Heart left ventricle (tissue), 16 donors: ENCODE measurements at regions not wholly inside any gene's neighbourhood (a gene's known extent, or its start where the extent isn't known, plus 50 kb on each side); places are given as distances from the start of the nearest gene placed in this dataset.

Experiments used
- ATAC-seq, 4 donors: fragments of 200-7000 bp; cut with Tn5 transposase; one replicate each; pipeline ENCODE4 v1.9.1; 2020 to 2022; ENCODE audit warnings: moderate library complexity in 4 of 4, mild to moderate bottlenecking in 3 of 4, moderate number of reproducible peaks in 1 of 4
- DNase-seq, 5 donors: peaks; one replicate each; pipeline ENCODE4 v3.0.0-alpha.2; 2020
- H3K27ac ChIP-seq, 12 donors: fragments of 200-600 bp; sonication (generic) in 4 of 12; one replicate each; pipeline versions ENCODE4 v1.5.0 to v1.8.0; 2016 to 2022; ENCODE audit warnings: mild to moderate bottlenecking in 2 of 12
- H3K27me3 ChIP-seq, 9 donors: fragments of 200-600 bp; sonication (generic) in 2 of 9; one replicate each; pipeline versions ENCODE4 v1.5.1 to v1.8.0; 2016 to 2022; ENCODE audit warnings: mild to moderate bottlenecking in 3 of 9
- H3K36me3 ChIP-seq, 9 donors: fragments of 200-600 bp; sonication (generic) in 2 of 9; one replicate each; pipeline versions ENCODE4 v1.5.0 to v1.8.0; 2018 to 2022; ENCODE audit warnings: mild to moderate bottlenecking in 2 of 9
- H3K4me1 ChIP-seq, 12 donors: fragments of 200-600 bp; sonication (generic) in 4 of 12; one replicate each; pipeline versions ENCODE4 v1.5.0 to v1.8.0; 2016 to 2022; ENCODE audit warnings: mild to moderate bottlenecking in 3 of 12
- H3K4me3 ChIP-seq, 12 donors: fragments of 200-600 bp; sonication (generic) in 4 of 12; one replicate each; pipeline versions ENCODE4 v1.5.0 to v1.8.0; 2017 to 2022; ENCODE audit warnings: mild to moderate bottlenecking in 9 of 12, moderate library complexity in 4 of 12
- H3K9me3 ChIP-seq, 12 donors: fragments of 200-600 bp; sonication (generic) in 4 of 12; one replicate each; pipeline versions ENCODE4 v1.5.0 to v1.8.0; 2016 to 2022; ENCODE audit warnings: mild to moderate bottlenecking in 1 of 12
- CTCF ChIP-seq, 12 donors: fragments of 200-600 bp; sonication (generic) in 4 of 12; IDR thresholded peaks; one replicate each; pipeline versions ENCODE4 v1.5.0 to v1.8.0; 2018 to 2022; ENCODE audit warnings: antibody characterized with exemption in 12 of 12, mild to moderate bottlenecking in 5 of 12
- POLR2A ChIP-seq, 2 donors: fragments of 450-650 bp; IDR thresholded peaks; one replicate each; pipeline ENCODE4 v1.6.1; 2017; ENCODE audit warnings: antibody characterized with exemption in 2 of 2, mild to moderate bottlenecking in 2 of 2, moderate library complexity in 2 of 2
- WGBS, 4 donors: extraction: QIAGEN DNeasy Blood & Tissue Kit in 2 of 4; methylation state at CpG; one replicate each; pipeline versions ENCODE4 v1.1.5 to v1.1.7; 2013 to 2018; 5-methylcytosine and 5-hydroxymethylcytosine counted together
- intact Hi-C, 10 donors: fragments of 100-400 bp; cut with DNase I; formaldehyde crosslinking; loops; one replicate each; pipeline versions ENCODE4 v1.11.1 to v1.14.2; 2022
- donor health status: ischemic (EF 13 %, LVEDD 7.1; RV severe dilation, severe dysfunction).
- donor health status: healthy with polysubstance abuse.
- donor health status: DM: no; HTN: yes; CAD: no.
- donor health status: DM: no; HTN: no; CAD: no.
- donor health status: ischemic (EF 25% LVEDD 6.9; RV normal size, moderate dysfunction).
- donor health status: ischemic (EF 25% LVEDD 5.7; RV mildly dilated, moderate dysfunction).
- donor health status: healthy.
- donor health status: DM: yes; HTN: yes; CAD: no.
- donor health status: ischemic (EF 35%, LVEDD 5.7; RV mildly dilated, moderate dysfunction).
- donor health status: nonischemic (EF 11% LVEDD 7.7; RV severe dilation, severe dysfunction).
- donor health status: DM: yes; HTN: yes; CAD: no.
- donor health status: PGD.
- donor health status: ischemic (EF 29% LVEDD 5.4; RV normal size, mild dysfunction).
- donor health status: nonischemic (EF 23%, LVEDD 6.1; RV moderate dilation, normal function).

GRCh38 chr2:44839370-44839769 lies 102.1 kb upstream of the SIX3 start:
- no peak for DNase-seq
- TF ChIP-seq CTCF (IDR thresholded peaks at IDR 0.05): no peak
- TF ChIP-seq POLR2A (IDR thresholded peaks at IDR 0.05): no peak
- no peaks in the 10 kb centered on the region for H3K36me3 ChIP-seq
- H3K9me3 ChIP-seq: peaks cover 0 to 5% (median 0%) of the 10 kb centered on the region in 12 donors
- peaks cover 0 to 30% (median 3%) of the 10 kb centered on the region in 9 donors for H3K27me3 ChIP-seq
- H3K4me1 ChIP-seq: no peaks in the 10 kb centered on the region
- intact Hi-C loops: no loop called here
- no peak overlapping the region for H3K4me3 ChIP-seq
- 79 to 85% (median 81%) methylated on average over 5 of the region's 5 CpGs for WGBS, 4 donors
- no peak overlapping the region for H3K27ac ChIP-seq
- no peak for ATAC-seq

GRCh38 chr2:44839771-44840502 lies 101.6 kb upstream of the SIX3 start:
- 62 to 71% (median 68%) methylated on average over 10 of the region's 10 CpGs for WGBS, 4 donors
- peaks cover 0 to 2% (median 0%) of the 10 kb centered on the region in 12 donors for H3K9me3 ChIP-seq
- intact Hi-C loops: no loop called here
- TF ChIP-seq CTCF (IDR thresholded peaks at IDR 0.05): no peak
- ATAC-seq (no peak), DNase-seq (no peak)
- H3K27ac ChIP-seq: no peak overlapping the region
- no peak overlapping the region for H3K4me3 ChIP-seq
- no peaks in the 10 kb centered on the region for H3K4me1 ChIP-seq
- peaks cover 0 to 36% (median 3%) of the 10 kb centered on the region in 9 donors for H3K27me3 ChIP-seq
- H3K36me3 ChIP-seq: no peaks in the 10 kb centered on the region

GRCh38 chr2:44840503-44840850 lies 101.0 kb upstream of the SIX3 start:
- H3K4me1 ChIP-seq: no peaks in the 10 kb centered on the region
- H3K9me3 ChIP-seq: no peaks in the 10 kb centered on the region
- H3K27me3 ChIP-seq: peaks cover 0 to 36% (median 3%) of the 10 kb centered on the region in 9 donors
- H3K36me3 ChIP-seq: no peaks in the 10 kb centered on the region
- no peak for DNase-seq
- intact Hi-C loops: no loop called here
- no peak overlapping the region for H3K27ac ChIP-seq
- no peak for ATAC-seq
- 69 to 87% (median 79%) methylated on average over 1 of the region's 1 CpG for WGBS, 4 donors
- no peak overlapping the region for H3K4me3 ChIP-seq
- TF ChIP-seq CTCF (IDR thresholded peaks at IDR 0.05) (no peak), POLR2A (IDR thresholded peaks at IDR 0.05) (no peak)

- DNase-seq: no peak
- H3K9me3 ChIP-seq: no peaks in the 10 kb centered on the region
These were observed 98.4 kb upstream of the SIX3 start for GRCh38 chr2:44843086-44843485.

More at GRCh38 chr2:44843086-44843485, 98.4 kb upstream of the SIX3 start:
- Histone ChIP-seq H3K36me3 (no peaks in the 10 kb centered on the region), H3K4me3 (no peak overlapping the region), H3K4me1 (no peaks in the 10 kb centered on the region), H3K27me3 (peaks cover 0 to 55% (median 3%) of the 10 kb centered on the region in 9 donors), H3K27ac (no peak overlapping the region)
- ATAC-seq: no peak
- 77 to 84% (median 80%) methylated on average over 7 of the region's 7 CpGs for WGBS, 4 donors
- intact Hi-C loops: no loop called here
- TF ChIP-seq POLR2A (IDR thresholded peaks at IDR 0.05) (no peak), CTCF (IDR thresholded peaks at IDR 0.05) (no peak)
